HG03095 (cell line): ENCODE measurements at regions not wholly inside any gene's neighbourhood (a gene's known extent, or its start where the extent isn't known, plus 50 kb on each side); places are given as distances from the start of the nearest gene placed in this dataset.
"Not testable (repeated sequence)": the region's sequence is repeated elsewhere in the genome, so short reads cannot be mapped to it uniquely, and the experiment has no call there.

ENCODE experiments used
- ATAC-seq: cut with Tn5 transposase; IDR thresholded peaks from one replicate; pipeline ENCODE4 v1.9.1; 2021; ENCODE audit warnings: moderate library complexity; ENCODE audit not compliant: unreplicated experiment

DNA sequence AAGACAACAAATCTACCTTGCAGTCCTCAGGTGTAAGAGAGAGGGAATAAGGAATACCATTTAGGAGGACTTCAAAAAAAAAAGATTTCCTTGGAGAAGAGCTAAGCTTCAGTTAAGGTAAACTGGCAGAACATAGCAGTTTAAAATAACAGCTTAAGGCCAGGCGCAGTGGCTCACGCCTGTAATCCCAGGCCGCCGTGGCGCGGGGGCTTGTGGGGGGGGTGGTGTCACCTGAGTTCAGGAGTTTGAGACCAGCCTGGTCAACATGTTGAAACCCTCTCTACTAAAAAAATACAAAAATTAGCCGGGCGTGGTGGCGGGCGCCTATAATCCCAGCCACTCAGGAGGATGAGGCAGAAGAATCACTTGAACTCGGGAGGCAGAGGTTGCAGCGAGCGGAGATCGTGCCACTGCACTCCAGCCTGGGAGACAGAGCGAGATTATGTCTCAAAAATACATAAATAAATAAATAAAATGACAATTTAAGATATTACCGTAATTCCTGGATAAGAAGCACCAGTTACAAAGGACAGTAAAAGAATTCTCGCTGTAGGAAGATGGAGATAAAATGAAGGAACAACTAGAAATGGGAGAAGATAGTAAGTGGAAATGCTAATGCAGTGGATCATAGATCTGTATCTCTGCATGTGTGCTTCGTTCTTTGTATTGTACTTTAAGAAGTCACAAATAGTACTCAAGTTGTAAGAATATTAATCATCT lies 1140.2 kb downstream of the NCAM2 start:
- ATAC-seq = no peak

DNA sequence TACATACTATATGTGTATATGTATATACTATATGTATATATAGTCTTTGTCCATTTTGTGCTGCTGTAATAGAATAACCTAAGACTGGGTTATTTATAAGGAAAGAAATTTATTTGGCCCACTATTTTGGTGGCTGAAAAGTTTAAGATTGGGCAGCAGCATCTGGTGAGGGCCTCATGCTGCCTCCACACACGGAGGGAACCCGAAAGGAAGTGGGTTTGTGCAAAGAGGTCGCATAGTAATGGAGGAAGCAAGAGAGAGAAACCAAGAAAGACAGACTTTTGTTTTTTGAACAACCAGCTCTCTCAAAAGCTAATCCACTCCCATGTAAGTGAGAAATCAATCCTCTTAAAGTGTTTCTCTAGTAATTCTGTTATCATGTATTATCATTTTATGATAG lies 1147.3 kb downstream of the NCAM2 start:
- no peak for ATAC-seq

DNA sequence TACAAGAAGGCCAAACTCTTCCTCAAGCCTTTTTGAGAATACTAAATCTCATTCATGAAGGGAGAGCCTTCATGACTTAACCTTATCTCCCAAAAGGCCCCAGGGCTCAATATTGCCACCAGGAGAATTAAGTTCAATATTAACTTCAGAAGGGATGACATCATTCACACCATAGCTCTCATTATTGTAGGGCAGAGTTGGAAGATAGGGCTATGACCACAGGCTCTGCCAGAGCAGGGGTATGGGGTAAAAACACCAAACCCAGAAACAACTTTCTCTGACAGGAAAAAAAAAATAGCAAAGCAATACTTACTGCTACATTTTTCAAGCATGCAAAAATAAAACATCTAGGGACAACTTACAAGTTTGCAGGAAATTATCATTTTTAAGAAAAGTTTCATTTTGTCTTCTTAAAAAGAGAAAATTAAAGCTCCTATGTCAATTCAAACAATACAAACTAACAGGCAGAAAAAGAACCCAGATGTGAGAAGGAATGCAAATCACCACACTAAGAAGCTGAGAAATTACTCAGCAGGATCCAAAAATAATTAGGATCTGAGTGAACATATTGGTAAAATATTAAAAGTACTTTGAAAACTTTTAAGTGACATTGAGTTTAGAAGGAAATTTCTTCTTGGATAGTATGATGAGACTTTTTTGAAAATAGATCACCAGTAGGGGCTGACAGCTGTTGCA lies 1156.5 kb downstream of the NCAM2 start:
- ATAC-seq = no peak

DNA sequence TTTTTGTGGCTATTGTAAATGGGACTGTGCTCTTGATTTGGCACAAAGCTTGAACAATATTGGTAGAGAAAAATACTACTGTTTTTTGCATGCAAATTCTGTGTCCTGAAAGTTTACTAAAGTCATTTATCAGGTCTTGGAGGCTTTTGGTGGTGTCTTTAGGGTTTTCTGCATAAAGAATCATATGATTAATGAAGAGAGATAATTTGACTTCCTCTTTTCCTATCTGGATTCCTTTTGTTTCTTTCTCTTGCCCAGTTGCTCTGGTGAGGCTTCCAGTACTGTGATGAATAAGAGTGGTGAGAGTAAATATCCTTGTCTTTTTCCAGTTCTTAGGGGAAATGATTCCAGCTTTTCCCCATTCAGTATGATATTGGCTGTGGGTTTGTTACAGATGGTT lies 1166.7 kb downstream of the NCAM2 start:
- no peak for ATAC-seq

DNA sequence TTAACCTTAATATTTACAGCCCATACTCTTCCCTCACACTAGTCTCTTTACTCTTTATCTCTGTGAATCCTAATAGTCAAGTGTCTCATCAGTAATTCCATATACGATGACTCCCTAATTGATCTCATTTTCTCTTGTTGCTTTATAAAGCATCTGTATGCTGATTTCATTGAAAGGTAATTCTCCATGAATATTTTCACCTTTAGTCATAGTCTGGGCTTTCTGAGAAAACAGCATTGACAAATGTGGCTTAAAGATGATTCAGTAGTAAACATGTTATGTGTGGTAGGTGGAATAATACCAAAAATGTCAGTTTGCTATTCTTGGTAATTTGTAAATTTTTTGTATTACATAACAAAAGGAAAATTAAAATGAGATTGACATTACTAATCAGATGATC lies 1176.5 kb downstream of the NCAM2 start:
- no peak for ATAC-seq

DNA sequence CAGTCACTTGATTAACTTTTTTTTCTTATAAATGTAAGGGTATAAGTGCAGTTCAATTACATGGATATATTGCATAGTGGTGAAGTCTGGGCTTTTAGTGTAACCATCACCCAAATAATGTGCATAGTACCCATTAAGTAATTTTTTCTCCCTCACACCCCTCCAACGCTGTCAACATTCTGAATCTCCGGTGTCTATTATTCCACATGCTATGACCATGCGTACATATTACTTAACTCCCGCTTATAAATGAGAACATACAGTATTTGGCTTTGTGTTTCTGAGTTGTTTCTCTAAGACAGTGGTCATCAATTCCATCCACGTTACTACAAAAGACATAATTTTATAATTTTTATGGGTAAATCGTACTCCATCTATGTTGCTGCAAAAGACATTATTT lies 1191.1 kb downstream of the NCAM2 start:
- no peak for ATAC-seq

DNA sequence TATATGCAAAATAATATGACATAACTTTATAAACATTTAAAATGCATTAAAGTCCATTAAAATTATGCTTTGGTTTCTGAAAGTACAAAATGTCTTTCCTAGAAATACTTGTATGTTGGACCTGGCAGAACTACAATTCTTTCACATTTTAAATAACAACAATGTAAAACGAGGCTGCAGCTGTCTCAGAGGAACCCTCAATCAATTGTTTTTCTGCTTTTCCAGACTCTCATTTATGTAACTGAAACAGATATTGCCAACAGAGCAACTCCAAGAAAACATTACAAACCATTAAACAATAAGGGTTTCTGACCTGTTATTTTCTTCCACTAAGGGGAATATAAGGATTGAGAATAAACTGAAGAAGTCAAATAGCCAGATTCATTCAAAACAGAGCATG lies 1193.4 kb downstream of the NCAM2 start:
- no peak for ATAC-seq

DNA sequence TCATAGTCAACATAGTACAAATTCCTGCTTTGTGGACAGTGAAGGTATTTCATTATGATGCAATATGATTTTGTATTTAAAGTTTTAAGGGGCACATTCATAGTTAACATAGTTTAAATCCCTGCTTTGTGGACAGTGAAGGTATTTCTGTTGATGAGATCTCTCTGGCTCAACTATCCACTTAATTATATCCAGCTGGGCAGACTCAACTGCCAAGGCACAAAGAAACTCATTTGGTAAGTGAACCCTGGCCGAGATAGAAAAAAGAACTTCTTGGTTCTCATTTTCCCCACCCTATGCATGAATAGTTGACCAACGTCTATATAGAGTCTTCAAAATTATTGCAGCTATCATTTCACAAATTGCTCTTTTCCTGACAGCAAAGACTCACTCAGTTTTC lies 1194.6 kb downstream of the NCAM2 start:
- no peak for ATAC-seq

DNA sequence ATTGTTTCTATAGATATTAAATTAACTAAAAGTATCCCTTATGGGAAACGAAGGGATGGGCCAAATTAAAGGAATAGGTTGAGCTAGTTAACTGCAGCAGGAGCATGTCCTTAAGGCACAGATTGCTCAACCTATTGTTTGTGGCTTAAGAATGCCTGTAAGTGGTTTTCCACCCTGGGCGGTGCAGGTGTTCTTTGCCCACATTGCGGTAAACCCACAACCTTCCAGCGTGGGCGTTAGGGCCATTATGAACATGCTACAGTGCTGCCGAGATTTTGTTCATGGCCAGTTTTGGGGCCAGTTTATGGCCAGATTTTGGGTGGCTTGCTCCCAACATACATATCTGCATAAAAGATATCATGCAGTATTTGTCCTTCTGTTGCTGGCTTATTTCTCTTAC lies 1196.8 kb downstream of the NCAM2 start:
- ATAC-seq = not testable (repeated sequence)

DNA sequence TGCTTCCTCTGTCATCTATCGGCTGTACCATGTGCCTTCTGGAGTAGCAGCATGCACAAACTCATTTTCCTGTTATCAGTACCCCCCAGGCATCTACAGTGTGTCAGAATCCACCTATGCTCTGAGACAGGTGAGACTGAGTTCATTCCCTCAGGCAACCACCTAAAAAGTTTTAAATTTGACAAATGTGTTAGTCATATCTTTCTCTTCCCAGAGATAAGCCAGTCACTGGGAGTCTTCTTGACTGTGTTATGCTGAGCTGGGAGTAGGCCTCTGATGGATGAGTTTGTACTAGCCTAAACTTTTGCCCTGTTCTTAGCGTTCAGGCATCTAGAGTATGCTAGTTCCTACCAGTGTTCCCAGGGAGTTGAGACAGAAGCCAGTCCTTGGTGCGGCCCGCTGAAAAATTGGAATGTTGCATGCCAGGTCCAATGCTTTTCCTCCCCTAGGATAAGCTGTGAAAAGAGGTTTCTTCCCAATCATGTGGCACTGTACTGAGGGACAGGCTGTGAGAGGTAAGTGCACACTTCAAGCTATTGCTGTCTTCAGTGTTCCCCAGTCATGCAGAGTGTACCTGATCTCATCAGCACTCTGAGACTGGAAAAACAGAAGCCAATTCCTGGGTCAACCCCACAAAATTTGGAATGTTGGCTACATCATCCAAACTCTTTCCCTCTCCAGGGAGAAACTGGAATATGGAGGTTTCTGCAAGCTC lies 1202.3 kb downstream of the NCAM2 start:
- ATAC-seq = no peak

DNA sequence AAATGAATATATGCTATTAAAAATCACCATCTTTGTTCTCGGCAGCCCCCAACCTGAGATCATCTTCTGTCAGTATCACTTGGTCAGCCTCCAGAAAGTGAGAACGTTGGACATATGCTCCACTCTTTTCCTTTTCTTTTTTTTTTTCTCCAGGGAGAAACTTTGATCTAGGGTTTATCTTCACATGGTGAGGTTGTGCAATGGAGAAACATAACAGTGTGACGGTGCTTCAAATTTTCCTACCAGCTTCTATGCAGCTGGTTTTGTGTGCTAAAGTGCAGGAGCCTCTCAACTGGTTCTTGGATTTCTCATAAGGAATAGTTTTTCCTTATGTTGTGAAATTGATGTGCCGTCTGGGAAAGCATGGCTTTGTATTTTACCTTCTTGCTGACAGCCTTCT lies 1202.9 kb downstream of the NCAM2 start:
- no peak for ATAC-seq

DNA sequence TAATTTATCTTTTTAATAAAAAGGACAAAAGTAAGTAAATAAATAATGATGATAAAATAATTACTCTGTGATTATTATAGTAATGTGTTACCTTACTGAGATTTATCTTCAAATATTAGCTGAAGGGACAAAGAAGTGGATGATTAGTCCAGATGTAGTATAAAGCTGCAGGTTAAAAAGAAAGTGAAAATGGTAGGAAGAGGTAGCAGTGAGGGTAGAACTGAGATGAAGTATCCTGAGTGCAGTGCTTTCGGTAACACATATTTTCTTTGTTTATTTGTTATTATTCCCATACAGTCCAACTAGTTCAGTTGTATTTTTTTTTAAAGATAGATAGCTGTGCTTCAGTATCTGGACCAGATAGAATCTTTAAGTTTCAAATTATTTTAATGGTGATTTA lies 1203.5 kb downstream of the NCAM2 start:
- ATAC-seq = no peak

DNA sequence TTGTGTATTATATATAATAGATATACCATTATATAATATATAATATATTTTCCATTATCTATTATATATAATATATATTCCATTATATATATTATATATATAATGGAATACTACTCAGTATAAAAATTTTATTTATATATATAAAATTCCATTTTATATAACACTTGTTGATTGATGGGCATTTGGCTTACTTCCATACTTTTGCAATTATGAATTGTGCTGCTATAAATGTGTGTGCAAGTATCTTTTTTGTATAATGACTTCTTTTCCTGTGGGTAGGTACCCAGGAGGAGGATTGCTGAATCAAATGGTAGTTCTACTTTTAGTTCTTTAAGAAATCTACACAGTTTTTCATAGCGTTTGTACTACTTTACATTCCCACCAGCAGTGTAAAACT lies 1211.1 kb downstream of the NCAM2 start:
- no peak for ATAC-seq

DNA sequence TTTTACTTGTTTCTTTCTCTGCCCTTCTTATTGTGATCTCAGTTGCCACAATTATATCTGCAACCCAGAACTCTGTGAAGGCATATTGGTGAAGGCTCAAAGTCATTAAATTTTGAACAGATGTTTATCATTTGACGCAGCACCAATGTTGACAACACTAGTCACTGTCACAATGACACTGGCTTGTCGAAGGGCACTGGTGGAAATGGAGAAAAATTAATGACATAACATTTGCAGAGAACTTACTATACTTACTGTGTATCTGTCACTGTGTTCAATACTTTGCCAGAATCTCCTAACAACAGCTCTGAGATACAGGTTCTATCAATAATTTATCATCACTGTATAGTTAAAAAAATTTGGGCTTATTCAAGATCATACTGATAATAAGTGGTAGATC lies 1213.7 kb downstream of the NCAM2 start:
- no peak for ATAC-seq

DNA sequence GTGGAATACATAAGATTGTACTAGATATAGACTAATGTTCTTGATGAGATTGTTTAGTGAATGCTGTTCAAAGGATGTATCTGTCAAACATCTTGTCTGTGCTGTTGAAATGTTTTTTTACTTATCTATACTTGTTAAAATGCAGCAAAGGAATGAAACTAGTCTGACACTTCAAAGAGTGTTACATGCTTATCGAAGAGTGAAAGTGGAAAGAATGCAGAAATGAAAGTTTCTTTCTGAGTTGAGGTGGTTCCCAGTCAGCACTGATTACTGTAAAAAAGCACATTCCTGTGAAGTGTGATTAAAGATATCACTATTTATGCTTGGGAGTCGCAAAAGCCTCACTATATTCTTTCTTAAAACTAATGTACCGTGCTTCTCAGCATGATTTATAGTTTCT lies 1225.2 kb downstream of the NCAM2 start:
- ATAC-seq = peak; percentile 78

DNA sequence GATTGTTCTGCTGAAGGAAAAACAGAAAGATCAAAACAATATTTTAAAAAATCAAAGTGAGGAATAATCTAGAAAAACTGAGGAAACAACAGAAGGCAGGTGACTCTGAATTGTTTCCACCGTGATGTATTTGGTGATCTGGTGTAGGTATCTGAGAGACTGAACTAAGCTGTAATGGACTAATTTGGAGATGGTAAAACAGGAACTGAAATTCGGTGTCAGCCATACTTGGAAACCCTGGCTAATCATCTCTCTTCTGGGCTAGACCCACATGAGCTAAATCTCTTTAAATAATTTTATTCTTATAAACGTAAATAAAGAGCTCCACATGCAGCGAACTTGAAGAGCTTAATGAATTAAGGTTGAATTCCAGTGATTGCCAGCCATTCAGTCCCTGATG lies 1226.1 kb downstream of the NCAM2 start:
- ATAC-seq = peak; percentile 66

DNA sequence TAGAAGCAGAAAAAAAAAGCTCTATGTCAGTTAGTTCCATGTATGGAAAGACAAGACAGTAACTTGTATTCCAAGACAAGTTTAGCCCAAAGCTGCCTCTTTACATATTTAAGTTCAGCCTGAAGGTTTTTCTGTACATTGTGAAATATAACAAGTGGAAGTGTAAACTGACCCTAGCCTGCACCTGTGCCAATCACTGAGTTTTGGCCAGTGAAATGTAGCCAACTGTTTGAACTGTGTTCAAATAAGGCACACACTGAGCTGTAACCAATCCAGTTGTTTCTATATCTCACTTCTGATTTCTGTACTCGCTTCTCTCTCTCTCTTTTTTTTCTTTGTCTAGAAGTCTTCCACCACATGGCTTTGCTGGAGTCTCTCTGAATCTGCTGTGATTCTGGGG lies 1227.1 kb downstream of the NCAM2 start:
- no peak for ATAC-seq

DNA sequence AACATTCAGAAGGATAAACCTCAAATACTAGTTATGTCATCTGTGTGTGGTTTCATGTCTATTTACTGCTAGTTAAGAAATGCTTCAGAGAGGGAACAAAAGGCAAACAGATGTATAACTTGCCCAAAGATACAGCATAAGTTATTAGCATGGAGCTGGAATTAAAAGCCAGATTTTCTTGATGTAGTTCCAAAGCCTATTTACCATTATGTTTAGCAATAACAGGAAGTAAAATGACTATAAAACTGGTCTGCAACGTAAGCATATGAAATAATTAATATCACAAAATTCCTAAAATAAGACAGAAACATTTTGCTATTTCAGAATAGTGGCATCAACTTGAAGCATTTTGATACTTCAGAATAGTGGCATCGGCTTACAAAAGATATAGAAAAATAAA lies 1232.8 kb downstream of the NCAM2 start:
- ATAC-seq = no peak

DNA sequence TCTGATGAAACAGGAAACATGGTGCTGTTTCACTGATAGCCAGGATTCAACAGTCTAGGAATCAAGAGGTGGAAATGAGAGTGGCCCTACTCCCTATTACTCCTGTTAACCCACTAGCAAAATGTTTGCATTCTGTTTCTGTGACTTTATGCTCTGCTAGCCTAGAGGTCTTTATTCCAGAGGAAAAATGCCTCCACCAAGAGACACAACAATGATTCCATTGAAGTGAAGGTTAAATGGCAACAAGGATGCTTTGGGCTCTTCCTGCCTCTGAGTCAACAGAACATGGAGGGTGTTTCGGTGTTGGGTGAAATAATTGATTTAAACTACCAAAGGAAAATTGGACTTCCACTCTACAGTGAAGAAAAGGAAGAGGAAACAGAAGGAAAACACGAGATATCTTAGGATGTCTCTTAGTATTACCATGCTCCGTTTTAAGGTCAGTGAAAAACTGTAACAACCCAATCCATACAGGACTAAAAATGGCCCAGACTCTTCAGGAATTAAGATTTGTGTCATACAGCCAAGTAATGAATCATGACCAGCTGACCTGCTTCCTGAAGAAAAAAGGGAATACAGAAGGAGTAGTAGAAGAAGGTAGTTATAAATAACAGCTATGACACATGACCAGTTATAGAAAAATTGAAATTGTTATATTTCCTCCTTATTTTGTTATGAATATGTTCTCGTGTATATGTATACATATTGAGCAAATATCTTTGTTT lies 1237.8 kb downstream of the NCAM2 start:
- ATAC-seq = no peak

DNA sequence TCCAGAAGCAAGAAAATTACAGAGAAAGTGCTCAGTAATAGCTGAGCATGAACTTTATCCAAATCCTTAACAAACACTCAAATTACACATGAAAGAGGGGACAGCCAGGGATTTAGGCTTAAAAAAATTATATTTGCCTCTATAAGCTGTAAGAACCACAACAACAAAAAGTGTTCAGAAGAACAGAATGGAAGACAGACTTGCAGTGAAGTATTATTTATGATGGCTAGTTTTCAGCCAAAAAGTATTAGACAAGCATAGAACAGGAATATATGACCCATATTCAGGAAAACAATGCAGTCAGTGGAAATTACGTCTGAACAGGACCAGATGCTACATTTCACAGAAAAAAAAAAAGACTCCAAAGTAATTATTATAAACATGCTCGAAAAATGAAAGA lies 1246.3 kb downstream of the NCAM2 start:
- no peak for ATAC-seq

DNA sequence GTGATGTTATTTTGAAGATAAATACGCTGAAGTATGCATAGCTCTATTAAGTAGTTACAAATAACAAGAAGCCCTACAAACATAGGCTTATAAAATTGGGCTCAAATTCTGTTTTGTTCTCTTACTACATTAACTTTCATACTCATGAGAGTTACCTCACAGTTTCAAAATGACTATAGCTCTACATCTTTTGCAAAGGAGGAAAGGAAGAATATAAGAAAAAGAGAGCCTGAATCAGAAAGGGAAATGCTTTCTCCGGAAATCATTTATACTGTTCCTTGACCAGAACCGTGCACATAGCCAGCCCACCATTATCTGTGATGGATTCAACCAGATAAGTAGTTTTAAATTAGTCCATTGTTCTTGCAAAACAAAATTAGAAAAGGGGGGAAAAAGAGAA lies 1252.1 kb downstream of the NCAM2 start:
- ATAC-seq = no peak

DNA sequence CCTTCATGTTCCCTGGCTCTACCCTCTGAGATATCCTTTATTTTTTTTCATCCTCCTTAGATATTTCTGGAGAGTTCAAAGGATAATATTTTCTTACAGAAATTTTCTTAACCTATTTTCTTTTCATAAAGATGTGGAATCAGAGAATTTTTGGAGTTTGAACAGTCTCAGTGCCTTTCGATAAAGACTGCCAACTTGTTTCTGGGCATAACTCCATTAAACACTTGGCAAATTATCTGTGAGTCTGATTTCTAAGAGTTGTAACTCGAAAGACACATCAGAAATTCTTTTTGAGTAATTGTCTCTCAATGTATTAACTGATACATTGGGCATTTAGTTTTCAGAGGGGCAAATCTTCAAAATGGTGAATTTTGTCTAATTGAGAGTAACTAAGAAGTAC lies 1255.6 kb downstream of the NCAM2 start:
- ATAC-seq = no peak
